HG02588 (cell line): ENCODE measurements at regions not wholly inside any gene's neighbourhood (a gene's known extent, or its start where the extent isn't known, plus 50 kb on each side); places are given as distances from the start of the nearest gene placed in this dataset.
"Not testable (repeated sequence)": the region's sequence is repeated elsewhere in the genome, so short reads cannot be mapped to it uniquely, and the experiment has no call there.

Experiments
- ATAC-seq: cut with Tn5 transposase; IDR thresholded peaks from one replicate; pipeline ENCODE4 v1.9.1; 2021; ENCODE audit warnings: mild to moderate bottlenecking, moderate library complexity; ENCODE audit not compliant: unreplicated experiment

DNA sequence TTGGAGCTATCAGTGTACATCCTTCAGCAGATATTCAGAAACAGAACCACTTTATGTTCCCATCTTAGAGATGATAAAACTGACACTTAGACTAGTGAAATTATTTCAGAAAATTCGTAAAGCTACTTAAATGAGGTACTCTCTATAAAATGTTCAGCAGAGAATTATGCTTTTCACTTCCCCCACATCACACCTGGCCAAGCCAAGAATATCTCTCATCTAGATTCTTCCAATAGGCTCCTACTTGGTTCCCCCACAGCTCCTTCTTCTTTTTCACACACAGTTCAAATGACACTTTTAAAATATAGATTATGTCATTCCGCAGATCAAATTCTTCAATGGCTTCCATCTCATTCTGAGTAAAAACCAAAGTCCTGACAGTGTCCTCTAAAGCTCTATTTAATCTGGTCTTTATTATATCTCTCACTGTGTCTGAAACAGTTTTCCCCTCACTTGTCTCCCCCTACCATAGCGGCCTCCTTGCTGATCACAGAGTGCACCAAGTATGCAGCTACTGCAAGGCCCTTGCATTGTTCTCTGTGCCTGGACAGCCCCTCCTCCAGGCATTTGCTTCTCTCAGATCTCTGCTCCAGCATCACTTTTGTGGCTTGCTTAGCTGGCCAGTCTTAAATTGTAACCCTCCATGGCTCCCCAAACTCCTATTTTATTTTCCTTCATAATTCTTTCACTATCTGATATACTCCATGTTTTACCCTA lies 736.8 kb upstream of the USP15 start:
- no peak for ATAC-seq

DNA sequence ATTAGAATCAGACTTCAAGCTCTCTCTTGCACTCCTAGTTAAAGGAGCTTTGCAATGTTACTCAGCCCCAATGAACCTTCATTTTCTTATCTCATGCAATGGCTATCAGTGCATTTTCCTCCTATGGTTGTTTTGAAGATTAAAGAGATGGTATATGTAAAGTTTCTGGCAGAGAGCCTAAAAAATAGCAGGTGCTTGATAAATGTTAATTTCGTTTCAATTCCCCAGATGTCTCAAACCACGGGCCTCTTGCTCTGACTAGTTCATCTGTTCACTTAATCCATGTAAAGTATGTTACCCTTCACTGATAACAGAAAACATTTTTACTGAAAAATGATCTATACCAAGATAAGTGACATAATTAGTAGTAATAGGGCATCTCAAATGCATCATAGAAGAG lies 735.4 kb upstream of the USP15 start:
- ATAC-seq, result no peak

DNA sequence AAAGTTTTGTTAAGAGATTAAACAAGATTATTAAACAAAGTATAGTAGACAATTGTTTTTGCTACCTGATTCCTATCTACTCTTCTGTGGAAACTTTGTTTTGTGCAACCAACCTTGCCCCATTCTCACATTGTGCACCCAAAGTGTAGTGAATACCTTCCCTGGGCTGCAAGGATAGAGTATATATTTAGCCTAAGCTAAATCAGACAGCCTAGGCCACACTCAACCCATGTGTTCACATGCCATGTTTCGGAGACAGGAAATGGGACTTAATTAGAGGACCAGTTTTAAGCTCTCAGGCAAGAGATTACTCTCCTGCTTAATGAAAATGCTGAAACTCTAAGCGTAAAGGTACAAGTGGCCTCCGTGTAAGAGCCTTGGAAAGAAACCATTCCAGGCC lies 734.9 kb upstream of the USP15 start:
- ATAC-seq, result no peak

DNA sequence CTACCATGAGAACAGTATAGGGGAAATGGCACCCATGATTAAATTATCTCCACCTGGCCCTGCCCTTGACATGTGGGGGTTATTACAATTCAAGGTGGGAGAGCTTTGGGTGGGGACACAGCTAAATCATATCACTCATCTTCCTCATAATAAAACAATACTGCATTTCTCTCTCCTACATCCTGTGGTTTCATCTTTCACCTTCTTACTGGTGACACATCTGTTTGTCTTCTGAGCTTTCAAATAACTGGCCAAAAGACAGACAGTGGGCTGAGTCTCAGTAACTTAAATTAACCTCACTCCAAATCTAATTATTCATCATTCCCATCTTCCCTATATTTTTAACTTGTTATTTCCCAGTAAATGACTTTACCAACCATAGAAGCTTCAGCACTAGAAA lies 729.7 kb upstream of the USP15 start:
- no peak for ATAC-seq

DNA sequence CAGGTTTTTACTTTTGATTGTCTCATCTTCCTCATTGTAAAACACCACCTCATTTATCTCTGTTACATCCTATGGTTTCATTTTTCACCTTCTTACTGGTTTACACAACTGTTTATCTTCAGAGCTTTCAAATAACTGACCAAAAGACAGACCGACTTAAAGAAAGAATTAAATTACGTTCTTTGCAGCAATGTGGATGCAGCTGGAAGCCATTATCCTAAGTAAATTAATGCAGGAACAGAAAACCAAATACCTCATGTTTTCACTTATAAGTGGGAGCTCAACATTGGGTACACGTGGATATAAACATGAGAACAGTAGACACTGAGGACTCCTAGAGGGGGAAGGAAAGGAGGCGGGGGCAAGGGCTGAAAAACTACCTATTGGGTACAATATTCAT lies 729.0 kb upstream of the USP15 start:
- no peak for ATAC-seq

DNA sequence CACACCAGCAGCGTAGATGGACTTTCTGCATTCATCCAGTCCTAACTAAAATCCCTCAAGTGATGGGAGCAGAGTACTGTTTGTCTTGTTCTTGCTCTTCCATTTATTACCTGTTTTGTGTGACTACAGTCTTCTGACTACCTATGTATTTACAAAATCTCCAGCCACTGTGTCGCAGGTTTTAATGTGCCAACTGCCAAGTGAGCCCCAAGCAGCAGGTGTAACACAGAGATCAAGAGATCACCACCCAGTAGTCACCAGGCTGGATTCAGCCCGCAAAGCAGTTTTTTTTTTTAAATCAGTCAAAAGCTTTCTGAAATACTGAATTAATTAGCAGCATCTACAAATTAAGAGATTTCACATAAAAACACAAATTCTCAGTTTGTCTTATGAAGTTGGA lies 724.1 kb upstream of the USP15 start:
- no peak for ATAC-seq

DNA sequence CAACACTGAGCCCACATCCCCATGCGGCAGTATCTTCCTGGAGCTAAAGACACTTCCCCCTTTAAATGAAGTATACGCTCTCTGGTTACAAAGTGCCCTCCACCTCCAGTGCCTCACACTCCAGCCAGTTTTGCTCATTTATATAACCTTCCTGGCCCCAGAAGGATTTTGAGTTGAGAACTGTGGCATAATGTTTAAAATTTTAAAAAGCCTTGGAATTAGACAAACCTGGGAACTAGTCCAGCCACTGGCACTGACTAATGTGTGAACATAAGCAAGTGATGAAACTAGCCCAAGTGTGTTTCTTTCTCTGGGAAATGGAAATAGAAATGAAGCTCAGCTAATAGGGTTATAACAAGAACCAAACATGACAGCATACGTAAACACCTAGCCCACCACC lies 723.7 kb upstream of the USP15 start:
- ATAC-seq, result no peak

DNA sequence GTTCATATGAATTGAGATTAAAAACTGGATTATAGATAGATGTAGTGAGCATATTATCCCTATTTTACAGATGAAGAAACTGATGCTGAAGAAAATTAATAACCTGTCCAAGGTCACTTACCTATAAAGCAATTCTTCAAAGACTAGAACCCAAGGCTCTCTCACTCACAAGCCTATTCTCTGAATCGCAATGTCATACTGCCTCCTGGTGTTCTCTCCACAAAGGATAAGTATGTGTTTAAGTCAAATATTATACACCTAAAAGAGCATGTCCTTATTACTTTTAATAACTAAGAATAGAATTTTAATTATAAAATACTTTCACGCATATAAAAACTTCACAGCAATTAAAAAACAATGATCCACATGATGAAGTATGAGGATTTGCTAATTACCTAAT lies 721.3 kb upstream of the USP15 start:
- ATAC-seq, result no peak

DNA sequence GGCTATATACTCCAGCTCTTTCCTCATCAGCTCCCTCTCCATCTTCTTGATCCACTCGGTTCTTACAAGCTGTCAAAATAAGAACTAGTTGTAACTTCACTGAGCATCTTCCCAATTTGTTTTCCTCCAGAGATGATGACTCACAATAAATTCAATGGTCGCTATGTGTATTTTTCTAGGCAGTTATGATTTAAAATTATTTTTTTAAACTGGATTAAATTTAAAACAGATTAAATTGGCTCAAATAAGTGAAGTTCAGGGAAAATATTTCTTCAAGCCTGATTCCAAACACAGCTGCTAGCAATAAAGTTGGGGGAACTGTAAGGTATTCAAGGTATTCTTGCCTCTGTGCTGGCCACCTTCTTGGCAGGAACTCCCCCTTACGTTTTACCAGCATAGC lies 717.7 kb upstream of the USP15 start:
- ATAC-seq, result no peak

DNA sequence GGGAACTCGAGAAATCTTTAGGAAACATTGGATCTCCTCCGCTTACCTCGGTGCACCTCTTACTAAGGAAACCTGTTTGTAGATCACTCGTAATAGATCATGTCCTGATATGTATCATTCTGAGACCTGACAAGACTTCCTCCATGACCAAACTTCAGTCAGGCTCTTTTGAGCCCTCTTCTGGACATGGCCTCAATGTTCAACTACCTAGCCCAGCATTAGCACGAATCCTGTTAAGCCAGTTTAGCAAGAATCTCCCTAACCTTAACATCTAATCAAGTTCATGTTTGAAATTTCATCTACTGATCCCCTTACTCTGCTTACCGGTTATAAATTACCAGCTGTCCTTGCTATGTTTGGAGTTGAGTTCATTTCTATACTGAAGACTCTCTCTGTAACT lies 713.9 kb upstream of the USP15 start:
- no peak for ATAC-seq

DNA sequence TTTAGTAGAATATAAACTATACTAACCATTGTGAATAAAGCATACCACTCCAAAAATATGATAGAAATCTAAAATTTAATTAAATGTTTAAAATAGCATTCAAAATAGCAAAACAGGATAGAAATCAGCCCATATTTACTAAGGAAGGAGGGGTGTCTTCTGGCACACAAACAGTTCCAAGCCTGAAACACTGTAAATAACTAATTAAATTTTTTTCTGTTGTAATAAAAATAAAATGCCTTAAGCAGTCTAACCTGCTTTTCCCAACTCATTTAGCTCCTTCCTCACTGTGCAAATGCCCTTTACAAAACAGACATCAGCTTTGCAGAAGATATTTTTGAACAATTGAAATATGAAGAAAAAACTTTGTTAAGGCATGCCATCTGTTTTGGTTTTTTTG lies 707.1 kb upstream of the USP15 start:
- ATAC-seq, result no peak

DNA sequence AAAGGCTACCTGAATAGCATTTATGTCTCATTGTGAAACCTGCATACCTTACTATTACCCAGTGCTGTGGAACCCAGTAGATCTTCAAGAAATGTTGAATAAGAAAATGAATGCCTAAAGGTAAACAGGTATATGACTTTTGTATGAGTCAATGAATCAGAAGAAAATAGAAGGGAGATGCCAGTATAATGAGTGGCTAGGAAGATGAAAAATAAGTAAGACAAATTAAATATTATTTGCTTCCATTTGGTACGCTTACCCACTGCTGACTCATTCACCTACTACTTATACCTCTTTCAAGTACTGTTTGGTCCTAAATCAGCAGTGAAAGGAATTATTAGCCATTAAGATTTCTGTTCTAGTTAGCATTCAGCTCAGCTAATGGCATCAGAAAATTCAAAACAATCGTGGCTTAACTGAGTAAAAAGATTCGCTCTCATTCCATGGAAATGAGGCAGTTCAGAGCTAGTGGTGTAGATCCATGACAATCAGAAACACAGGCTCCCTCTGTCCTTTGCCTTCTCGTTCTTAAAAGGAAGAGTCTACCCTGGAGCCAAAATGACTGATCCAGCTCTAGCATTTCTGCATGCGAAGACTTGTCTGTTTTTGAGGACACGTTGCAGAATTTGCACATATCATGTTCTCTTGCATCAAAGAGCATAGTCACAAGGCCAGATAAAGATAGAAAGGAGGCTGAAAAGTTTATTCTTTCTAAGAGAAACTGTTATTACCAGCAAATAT lies 705.8 kb upstream of the USP15 start:
- no peak for ATAC-seq

DNA sequence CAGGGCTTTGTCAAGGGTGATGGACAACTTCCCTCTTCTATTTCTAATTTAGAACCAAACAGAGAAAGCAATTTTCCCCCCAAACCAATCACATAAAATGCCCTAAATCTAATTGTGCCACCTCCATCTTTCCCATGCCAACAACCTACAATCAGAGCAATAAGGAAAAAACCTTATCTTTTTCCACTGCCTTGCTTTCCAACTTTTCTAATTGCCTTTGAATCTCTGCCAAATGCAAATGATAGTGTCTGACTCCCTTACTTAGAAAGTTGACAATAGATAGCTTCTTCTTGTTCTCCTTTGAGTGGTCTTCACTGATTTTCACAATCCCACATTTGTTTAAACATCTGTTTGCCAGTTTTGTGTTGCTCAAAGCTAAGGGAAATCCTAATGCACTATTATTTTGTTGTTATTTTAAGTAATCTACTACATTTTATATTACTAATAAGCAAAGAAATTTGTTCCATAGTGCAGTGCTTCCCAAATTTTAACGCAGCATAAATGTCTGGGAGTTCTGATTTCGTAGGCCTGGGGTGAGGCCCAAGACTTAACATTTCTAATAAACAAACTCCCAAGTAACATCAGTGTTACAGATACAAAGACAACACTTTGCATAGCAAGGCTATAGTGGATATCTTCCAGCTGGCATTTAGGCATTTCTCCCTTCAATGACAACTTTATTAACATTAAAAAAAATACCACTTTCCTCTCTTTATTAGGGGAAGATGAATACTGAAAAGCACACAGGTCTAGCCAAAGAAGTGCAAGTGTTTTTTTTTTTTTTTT lies 696.3 kb upstream of the USP15 start:
- no peak for ATAC-seq

DNA sequence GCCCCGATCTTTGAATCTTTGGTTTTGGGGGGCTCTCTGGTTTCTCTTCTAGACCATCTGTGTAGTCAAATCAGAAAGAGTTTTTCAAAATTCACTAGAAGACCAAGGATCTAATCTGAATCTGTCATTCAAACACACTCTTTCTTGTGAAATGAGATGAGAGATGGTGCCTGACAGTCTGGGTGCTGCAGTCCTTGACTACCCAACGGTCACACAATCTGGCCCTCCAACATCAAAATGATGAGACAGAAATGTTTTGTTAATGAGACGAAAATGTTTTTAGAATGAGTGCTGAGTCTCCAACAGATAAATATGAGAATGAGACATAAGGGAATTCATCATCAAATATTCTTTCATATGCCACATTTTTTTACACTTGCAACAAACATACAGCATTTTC lies 695.7 kb upstream of the USP15 start:
- ATAC-seq, result no peak

DNA sequence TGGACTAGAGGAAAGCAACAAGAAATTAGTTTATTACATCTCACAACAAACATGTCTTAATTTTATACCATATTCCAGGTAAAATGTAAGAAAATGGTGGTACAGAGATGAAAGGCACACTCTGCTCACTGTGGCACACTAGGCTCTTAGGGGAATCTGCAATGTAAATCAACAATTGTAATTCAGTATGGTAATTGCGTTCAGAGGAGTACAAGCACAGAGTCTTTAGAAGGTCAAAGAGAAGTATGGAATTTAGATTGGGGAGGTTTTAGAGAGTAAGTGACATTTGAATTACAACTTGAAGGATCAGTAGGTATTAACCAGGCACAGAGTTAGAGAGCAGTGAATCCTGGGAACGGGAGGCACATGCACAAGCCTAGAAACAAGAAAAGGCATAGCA lies 694.0 kb upstream of the USP15 start:
- ATAC-seq, result no peak

DNA sequence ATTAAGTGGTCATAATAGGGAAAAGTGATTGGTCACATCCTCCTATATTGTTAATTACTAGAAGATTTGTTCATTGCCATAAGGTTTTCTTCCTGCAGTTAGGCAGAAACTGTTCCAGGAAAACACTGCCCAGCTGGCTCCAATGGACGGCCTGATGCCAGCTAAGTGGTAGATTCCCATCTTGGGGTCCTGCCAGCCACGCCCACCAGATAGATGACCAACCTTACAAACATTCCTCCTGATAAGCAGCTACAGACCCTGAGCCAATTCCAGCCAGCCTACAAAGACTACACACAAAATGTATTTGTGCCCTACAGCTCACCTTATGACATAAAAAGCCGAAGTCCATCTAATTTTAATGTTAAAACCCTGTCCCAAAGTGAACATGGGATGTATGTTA lies 685.9 kb upstream of the USP15 start:
- no peak for ATAC-seq

DNA sequence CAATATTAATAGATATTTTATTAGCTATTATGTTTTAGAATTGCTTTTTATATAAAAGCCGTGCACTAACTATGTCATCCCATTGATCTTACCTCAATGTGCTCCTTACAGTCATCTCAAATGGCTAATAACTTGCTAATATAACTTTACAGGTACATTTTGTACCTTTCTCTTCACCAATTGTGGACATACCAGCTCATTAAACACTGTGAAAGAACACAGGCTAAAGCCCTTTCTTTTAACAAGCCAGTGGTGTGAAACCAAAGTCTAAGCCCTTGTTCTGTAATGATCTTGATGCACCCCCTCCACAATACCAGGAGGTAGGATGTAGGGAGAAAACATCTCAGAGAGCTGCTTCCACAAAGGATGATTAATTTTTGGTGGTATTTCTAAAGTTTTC lies 675.3 kb upstream of the USP15 start:
- ATAC-seq, result no peak

DNA sequence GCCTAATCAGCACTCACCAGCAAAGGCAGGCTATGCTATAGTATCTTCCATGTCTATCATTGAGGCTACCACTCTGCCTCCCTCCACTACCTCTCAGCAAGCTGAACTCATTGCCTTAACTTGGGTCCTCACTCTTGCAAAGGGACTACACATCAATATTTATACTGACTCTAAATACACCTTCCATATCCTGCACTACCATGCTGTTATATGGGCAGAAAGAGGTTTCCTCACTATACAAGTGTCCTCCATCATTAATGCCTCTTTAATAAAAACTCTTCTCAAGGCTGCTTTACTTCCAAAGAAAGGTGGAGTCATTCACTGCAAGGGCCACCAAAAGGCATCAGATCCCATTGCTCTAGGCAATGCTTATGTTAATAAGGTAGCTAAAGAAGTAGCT lies 669.3 kb upstream of the USP15 start:
- ATAC-seq, result not testable (repeated sequence)

DNA sequence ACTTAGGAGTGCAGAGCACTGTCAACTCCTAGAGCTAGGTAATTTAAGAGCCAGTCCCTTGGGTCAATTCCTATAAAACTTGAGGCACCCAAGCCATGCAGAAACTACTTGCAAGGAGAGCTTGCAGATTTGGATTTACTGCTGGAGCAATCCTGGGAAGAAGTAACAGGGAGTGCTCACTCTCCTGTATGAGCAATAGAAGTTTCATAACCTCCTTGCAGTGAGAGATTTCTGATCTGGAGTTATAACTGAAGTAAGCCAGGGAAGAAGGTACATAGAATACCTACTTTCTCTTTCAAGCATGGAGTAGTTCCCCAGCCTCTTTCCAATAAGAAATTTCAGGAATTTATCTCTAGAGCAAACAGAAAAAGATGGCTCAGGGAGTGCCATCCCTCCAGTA lies 650.1 kb upstream of the USP15 start:
- ATAC-seq, result no peak

DNA sequence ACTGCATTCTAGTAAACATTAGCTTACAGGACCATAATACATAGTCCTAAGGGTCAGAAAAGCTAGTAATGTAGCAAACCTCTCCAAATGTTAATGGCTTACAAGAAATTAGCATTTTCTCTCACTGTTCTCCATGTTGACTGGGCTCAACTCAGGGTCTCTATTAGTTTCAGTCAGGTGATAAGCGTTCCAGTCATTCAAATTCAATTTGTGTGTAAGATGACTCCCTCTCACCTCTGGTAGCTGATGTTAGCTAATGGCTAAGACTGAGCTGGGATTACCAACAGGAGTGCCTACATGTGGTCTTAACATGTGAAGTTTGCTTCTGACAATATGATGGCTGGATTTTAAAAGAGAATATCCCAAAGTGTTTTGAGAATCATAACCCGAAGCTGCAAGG lies 630.5 kb upstream of the USP15 start:
- no peak for ATAC-seq

DNA sequence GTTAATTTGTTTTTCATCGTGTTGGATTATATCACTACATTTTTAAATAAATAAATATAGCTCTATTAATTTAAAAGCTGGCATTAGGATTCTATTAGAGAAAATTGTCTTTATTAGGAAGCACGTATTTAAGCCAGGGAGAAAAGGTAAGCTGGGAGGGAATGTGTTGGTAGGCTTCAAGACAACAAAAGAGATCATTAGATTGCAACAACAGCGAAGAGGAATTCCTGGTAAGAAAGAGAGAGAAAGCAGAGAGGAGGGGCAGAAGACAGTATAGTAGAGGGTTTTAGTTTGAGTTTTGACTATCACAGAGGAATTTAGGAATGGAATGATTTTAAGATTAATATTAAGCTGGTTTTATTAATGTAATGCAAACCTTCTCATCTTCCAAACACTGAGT lies 613.6 kb upstream of the USP15 start:
- ATAC-seq, result no peak

DNA sequence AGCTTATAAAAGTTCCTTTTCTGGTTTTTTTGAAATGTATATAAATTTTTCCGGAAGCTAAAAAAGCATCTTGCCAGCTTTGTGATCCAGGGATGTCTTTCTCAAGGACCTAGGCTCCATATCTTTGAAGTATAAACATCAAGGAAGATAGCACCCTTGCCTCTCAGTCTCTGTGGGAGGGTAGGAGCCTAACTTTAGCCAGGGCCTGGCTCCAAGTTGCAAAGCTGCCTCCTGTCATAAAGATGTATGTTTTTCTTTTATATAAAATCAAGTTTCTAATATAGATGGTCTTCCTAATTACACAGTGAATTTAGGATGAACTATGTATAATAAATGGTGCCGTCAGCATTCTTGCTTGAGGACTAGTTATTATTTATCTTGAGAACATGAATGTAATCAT lies 612.6 kb upstream of the USP15 start:
- ATAC-seq, result no peak
